NCI-H128 (cell line): ENCODE measurements at regions not wholly inside any gene's neighbourhood (a gene's known extent, or its start where the extent isn't known, plus 50 kb on each side); places are given as distances from the start of the nearest gene placed in this dataset.
"Not testable (repeated sequence)": the region's sequence is repeated elsewhere in the genome, so short reads cannot be mapped to it uniquely, and the experiment has no call there.

Source experiments
- DNase-seq: peaks from one replicate; lab custom pipeline; 2025; ENCODE audit not compliant: unreplicated experiment; lab: John Stamatoyannopoulos, UW

GRCh38 chr5:99083197-99083596, 154.4 kb upstream of the CHD1 start:
- no peak for DNase-seq

GRCh38 chr5:99081711-99082110, 152.9 kb upstream of the CHD1 start:
- no peak for DNase-seq

- DNase-seq: no peak
Measured at GRCh38 chr5:99076723-99077640, 148.2 kb upstream of the CHD1 start.

GRCh38 chr5:99072846-99073245, 144.0 kb upstream of the CHD1 start:
- no peak for DNase-seq

- DNase-seq: no peak
Measured at GRCh38 chr5:99070822-99071221, 142.0 kb upstream of the CHD1 start.

- no peak for DNase-seq
Measured at GRCh38 chr5:99070362-99070761, 141.6 kb upstream of the CHD1 start.

- DNase-seq: no peak
Measured at GRCh38 chr5:99068944-99069650, 140.3 kb upstream of the CHD1 start.

GRCh38 chr5:99063737-99064136, 134.9 kb upstream of the CHD1 start:
- no peak for DNase-seq

- no peak for DNase-seq
Measured at GRCh38 chr5:99061711-99062110, 132.9 kb upstream of the CHD1 start.

GRCh38 chr5:99061299-99061698, 132.5 kb upstream of the CHD1 start:
- DNase-seq: no peak

GRCh38 chr5:99060306-99061261, 131.8 kb upstream of the CHD1 start:
- DNase-seq: peak; percentile 47

GRCh38 chr5:99059685-99060084, 130.9 kb upstream of the CHD1 start:
- DNase-seq: no peak

GRCh38 chr5:99058466-99058865, 129.7 kb upstream of the CHD1 start:
- DNase-seq: no peak

- DNase-seq: no peak
Measured at GRCh38 chr5:99054972-99055371, 126.2 kb upstream of the CHD1 start.

GRCh38 chr5:99045871-99046270, 117.1 kb upstream of the CHD1 start:
- no peak for DNase-seq

GRCh38 chr5:99043257-99043656, 114.5 kb upstream of the CHD1 start:
- DNase-seq: not testable (repeated sequence)

- DNase-seq: no peak
Measured at GRCh38 chr5:99037668-99038067, 108.9 kb upstream of the CHD1 start.

GRCh38 chr5:99035942-99036341, 107.1 kb upstream of the CHD1 start:
- no peak for DNase-seq

- no peak for DNase-seq
Measured at GRCh38 chr5:99034336-99034735, 105.5 kb upstream of the CHD1 start.

- DNase-seq: no peak
Measured at GRCh38 chr5:99033014-99033900, 104.5 kb upstream of the CHD1 start.
